GM20000 (cell line): ENCODE measurements at regions not wholly inside any gene's neighbourhood (a gene's known extent, or its start where the extent isn't known, plus 50 kb on each side); places are given as distances from the start of the nearest gene placed in this dataset.
"Not testable (repeated sequence)": the region's sequence is repeated elsewhere in the genome, so short reads cannot be mapped to it uniquely, and the experiment has no call there.

ENCODE experiments used
- DNase-seq: peaks from one replicate; pipeline ENCODE4 v3.0.0; 2012; ENCODE audit warnings: low spot score
- TF ChIP-seq, protein P1 (sequence below): IDR thresholded peaks from 2 replicates; pipeline ENCODE4 v1.5.1; 2012; ENCODE audit warnings: mild to moderate bottlenecking, control low read depth; ENCODE audit errors: extremely low read depth, missing control alignments

GRCh38 chr2:117360586-117360985 lies 453.9 kb upstream of the DDX18 start:
- DNase-seq: no peak
- TF ChIP-seq, protein P1, sequence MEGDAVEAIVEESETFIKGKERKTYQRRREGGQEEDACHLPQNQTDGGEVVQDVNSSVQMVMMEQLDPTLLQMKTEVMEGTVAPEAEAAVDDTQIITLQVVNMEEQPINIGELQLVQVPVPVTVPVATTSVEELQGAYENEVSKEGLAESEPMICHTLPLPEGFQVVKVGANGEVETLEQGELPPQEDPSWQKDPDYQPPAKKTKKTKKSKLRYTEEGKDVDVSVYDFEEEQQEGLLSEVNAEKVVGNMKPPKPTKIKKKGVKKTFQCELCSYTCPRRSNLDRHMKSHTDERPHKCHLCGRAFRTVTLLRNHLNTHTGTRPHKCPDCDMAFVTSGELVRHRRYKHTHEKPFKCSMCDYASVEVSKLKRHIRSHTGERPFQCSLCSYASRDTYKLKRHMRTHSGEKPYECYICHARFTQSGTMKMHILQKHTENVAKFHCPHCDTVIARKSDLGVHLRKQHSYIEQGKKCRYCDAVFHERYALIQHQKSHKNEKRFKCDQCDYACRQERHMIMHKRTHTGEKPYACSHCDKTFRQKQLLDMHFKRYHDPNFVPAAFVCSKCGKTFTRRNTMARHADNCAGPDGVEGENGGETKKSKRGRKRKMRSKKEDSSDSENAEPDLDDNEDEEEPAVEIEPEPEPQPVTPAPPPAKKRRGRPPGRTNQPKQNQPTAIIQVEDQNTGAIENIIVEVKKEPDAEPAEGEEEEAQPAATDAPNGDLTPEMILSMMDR: no peak

- TF ChIP-seq, protein P1: no peak
- DNase-seq: no peak
Observed at GRCh38 chr2:117378653-117379052, 435.8 kb upstream of the DDX18 start.

DNA sequence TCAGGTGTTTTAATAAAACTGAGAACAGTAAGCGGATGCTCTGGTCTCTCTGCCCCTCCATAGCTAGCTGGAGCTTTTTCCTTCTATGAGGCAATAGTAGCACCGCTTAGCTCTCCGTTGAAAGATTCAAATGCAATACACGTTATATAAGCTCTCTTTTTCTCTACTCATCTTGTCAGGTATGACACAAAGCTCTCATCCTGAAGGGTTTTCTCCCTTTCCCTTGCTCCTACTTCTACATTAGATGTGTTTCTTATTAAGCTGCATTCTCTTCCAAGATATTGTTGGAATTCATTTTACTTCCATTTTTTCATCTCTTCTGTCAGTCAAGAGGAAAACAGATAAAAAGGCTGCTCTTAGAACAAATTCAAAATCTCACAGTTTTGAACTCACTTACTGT lies 434.6 kb upstream of the DDX18 start:
- TF ChIP-seq, protein P1: no peak
- no peak for DNase-seq

- DNase-seq: not testable (repeated sequence)
Observed at GRCh38 chr2:117383997-117384396, 430.5 kb upstream of the DDX18 start.

GRCh38 chr2:117396161-117396560 lies 418.3 kb upstream of the DDX18 start:
- no peak for DNase-seq
- TF ChIP-seq, protein P1: no peak

DNA sequence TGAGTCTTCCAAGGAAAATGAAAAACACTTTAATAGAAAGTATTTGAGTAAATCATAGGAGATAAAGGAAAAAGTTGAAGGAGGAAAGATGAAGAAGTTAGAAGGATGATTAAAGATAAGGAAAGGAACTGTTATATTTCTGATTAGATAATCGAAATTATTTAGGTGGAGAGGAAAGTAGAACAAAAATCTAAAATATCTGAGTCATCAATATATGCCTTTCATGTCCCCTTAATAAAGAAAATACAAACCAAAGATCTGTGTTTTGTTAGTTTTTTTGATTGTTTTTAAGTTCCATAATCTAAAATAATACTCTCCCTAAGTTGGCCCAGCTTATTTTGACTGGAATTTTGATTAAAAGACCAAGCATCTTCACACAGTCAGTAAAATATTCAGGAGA lies 412.9 kb upstream of the DDX18 start:
- DNase-seq: no peak

GRCh38 chr2:117406443-117406842 lies 408.0 kb upstream of the DDX18 start:
- DNase-seq: no peak
- TF ChIP-seq, protein P1: no peak

More for the DNA sequence above, 412.9 kb upstream of the DDX18 start:
- TF ChIP-seq, protein P1: no peak

GRCh38 chr2:117407746-117408145 lies 406.7 kb upstream of the DDX18 start:
- DNase-seq: no peak
- TF ChIP-seq, protein P1: no peak
